GM12873 (cell line): ENCODE measurements at regions not wholly inside any gene's neighbourhood (a gene's known extent, or its start where the extent isn't known, plus 50 kb on each side); places are given as distances from the start of the nearest gene placed in this dataset.

ENCODE experiments used
- CTCF ChIP-seq: IDR thresholded peaks from 2 replicates; pipeline ENCODE4 v1.5.1; 2012; ENCODE audit warnings: low read depth, mild to moderate bottlenecking, moderate library complexity, low read length, control low read depth; ENCODE audit not compliant: insufficient read depth; ENCODE audit errors: missing control alignments

- TF ChIP-seq CTCF: no peak
Observed at GRCh38 chr4:112973750-112974251, 75.7 kb upstream of the ANK2 start.

GRCh38 chr4:112975567-112976355, 73.7 kb upstream of the ANK2 start:
- TF ChIP-seq CTCF: no peak

GRCh38 chr4:112978691-112979472, 70.6 kb upstream of the ANK2 start:
- no peak for TF ChIP-seq CTCF

- TF ChIP-seq CTCF: no peak
Observed at GRCh38 chr4:112979881-112980421, 69.5 kb upstream of the ANK2 start.

DNA sequence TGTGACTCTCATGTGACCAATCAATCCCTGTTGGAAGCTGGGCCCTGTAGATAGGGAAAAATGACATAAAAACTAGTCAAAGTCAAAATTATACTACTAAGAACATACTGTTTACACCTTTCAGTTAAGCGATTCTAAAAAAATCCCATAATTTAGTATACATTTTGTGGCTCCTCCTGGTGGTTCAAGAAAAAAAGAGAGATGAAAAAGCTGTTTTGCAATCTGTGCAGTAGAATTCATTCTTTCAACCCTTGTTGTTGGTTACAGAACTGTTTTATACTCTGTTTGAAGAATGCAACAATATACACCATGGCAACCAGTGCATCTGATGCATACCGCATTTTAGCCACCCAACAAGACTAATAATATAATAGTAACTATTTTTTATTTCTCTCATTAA, 66.8 kb upstream of the ANK2 start:
- TF ChIP-seq CTCF: no peak

DNA sequence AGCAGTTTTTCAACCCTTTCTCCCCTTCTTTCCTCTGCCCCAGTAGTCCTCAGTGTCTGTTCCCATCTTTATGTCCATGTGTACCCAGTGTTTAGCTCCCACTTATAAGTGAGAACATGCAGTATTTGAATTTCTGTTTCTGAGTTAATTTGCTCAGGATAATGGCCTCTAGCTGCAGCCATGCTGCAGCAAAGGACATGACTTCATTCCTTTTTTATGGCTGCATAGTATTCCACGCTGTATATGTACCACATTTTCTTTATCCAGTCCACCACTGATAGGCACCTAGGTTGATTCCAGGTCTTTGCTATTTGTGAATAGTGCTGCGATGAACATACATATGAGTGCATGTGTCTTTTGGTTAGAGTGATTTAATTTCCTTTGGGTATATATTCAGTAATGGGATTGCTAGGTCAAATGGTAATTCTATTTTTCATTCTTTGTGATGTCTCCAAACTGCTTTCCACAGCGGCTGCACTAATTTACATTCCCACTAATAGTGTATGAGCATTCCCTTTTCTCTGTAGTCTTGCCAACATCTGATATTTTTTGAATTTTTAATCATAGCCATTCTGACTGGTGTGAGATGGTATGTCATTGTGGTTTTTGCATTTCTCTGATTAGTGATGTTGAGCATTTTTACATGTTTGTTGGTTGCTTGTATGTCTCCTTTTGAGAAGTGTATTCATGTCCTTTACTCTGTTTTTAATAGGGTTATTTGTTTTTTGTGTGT, 54.6 kb upstream of the ANK2 start:
- TF ChIP-seq CTCF: no peak
